Kidney (tissue), 13 donors: ENCODE measurements at regions not wholly inside any gene's neighbourhood (a gene's known extent, or its start where the extent isn't known, plus 50 kb on each side); places are given as distances from the start of the nearest gene placed in this dataset.

Experiments
- DNase-seq, 5 donors: peaks; one replicate each; pipeline ENCODE4 v3.0.0-alpha.2; 2013 to 2020
- FAIRE-seq: peaks from 2 replicates; lab custom pipeline; 2012; peaks lifted over from hg19 to GRCh38; lab: Jason Lieb, UNC
- H3K27ac ChIP-seq, 2 donors: one replicate each; pipeline ENCODE4 v1.7.0; 2013; ENCODE audit warnings: low read depth in 2 of 2, low read length in 2 of 2, inconsistent platforms in 1 of 2
- H3K27me3 ChIP-seq: one replicate; pipeline ENCODE4 v1.7.1; 2013; ENCODE audit warnings: low read length, inconsistent platforms; ENCODE audit not compliant: control insufficient read depth, insufficient read depth
- H3K36me3 ChIP-seq, 3 donors: one replicate each; pipeline versions ENCODE4 v1.7.0 to v1.7.1; 2013; ENCODE audit warnings: low read length in 3 of 3, control low read depth in 1 of 3, inconsistent platforms in 1 of 3; ENCODE audit not compliant: insufficient read depth in 3 of 3, control insufficient read depth in 2 of 3
- H3K4me1 ChIP-seq, 3 donors: one replicate each; pipeline versions ENCODE4 v1.7.0 to v1.7.1; 2013; ENCODE audit warnings: low read length in 3 of 3, inconsistent platforms in 1 of 3, low read depth in 1 of 3; ENCODE audit not compliant: control insufficient read depth in 2 of 3, insufficient read depth in 2 of 3
- H3K4me3 ChIP-seq, 3 donors: one replicate each; pipeline versions ENCODE4 v1.7.0 to v1.8.1; 2013; ENCODE audit warnings: low read length in 3 of 3, control low read depth in 1 of 3, inconsistent platforms in 1 of 3
- H3K9ac ChIP-seq, 3 donors: one replicate each; pipeline versions ENCODE4 v1.7.0 to v1.7.1; 2013; ENCODE audit warnings: low read length in 3 of 3, control low read depth in 1 of 3, inconsistent platforms in 1 of 3
- H3K9me3 ChIP-seq, 3 donors: one replicate each; pipeline versions ENCODE4 v1.7.0 to v1.7.1; 2013; ENCODE audit warnings: low read length in 3 of 3, control low read depth in 1 of 3, inconsistent platforms in 1 of 3; ENCODE audit not compliant: control insufficient read depth in 2 of 3, insufficient read depth in 1 of 3
- intact Hi-C: fragments of 100-400 bp; cut with DNase I; formaldehyde crosslinking; loops from one replicate; pipeline ENCODE4 v1.11.1; 2022
- TF ChIP-seq, protein P1 (sequence below): IDR thresholded peaks from 3 replicates; pipeline ENCODE4 v1.5.1; 2012; ENCODE audit warnings: mild to moderate bottlenecking, moderate library complexity, borderline replicate concordance; ENCODE audit not compliant: insufficient read depth; ENCODE audit errors: extremely low read depth
- donor health status: control.
- donor health status: control.
- donor health status: control.
- donor health status: control.
- donor health status: control.
- donor health status: DM: yes; HTN: yes; CAD: no.
- donor health status: Normal renal cell carcinoma (clear cell type).

DNA sequence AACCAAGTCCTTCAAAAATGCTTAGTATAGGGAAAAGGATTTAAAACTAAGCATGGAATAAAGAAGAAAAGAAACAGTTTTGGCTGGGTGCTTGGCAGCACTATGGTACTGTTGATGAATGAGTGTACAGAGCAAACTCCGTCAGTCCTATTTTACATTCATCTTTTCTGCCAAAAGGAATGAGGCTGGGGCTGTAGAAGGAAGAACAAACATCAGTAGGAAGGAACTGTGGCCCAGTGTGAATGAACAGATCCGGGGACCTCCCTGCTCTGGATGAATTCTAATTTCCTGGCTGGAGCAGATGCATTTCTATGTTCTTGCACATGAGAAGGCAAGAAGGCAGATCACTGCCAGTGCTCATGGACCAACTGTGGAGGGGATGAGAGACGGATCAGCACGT is 474.0 kb upstream of the MEIS1 start:
- no peaks in the 10 kb centered on the region for H3K4me1 ChIP-seq
- intact Hi-C loops: no loop called here
- FAIRE-seq: no peak
- H3K27ac ChIP-seq: no peak overlapping the region
- no peaks in the 10 kb centered on the region for H3K27me3 ChIP-seq
- no peaks in the 10 kb centered on the region for H3K36me3 ChIP-seq
- H3K9me3 ChIP-seq: no peaks in the 10 kb centered on the region
- TF ChIP-seq, protein P1, sequence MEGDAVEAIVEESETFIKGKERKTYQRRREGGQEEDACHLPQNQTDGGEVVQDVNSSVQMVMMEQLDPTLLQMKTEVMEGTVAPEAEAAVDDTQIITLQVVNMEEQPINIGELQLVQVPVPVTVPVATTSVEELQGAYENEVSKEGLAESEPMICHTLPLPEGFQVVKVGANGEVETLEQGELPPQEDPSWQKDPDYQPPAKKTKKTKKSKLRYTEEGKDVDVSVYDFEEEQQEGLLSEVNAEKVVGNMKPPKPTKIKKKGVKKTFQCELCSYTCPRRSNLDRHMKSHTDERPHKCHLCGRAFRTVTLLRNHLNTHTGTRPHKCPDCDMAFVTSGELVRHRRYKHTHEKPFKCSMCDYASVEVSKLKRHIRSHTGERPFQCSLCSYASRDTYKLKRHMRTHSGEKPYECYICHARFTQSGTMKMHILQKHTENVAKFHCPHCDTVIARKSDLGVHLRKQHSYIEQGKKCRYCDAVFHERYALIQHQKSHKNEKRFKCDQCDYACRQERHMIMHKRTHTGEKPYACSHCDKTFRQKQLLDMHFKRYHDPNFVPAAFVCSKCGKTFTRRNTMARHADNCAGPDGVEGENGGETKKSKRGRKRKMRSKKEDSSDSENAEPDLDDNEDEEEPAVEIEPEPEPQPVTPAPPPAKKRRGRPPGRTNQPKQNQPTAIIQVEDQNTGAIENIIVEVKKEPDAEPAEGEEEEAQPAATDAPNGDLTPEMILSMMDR: no peak
- no peak overlapping the region for H3K9ac ChIP-seq
- H3K4me3 ChIP-seq: no peak overlapping the region
- DNase-seq: no peak

DNA sequence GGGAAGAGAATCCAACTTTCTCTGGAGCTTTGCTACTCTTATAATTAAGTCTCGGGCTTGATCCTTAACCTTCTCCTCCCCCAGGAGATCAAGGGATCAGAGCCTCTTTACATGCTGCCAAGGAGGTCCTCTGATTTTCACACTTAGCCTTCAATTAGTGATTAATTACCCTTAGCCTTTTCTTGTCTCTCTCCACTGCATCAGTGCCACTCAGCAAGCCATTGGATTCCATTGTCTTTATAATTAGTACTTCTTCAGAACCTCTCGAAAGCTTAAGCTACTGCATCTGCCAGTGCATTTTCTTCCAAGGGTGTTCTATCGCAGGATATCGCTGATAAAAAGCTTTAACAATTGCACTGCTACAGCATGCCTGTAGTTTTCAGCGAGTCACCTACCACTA is 477.0 kb upstream of the MEIS1 start:
- Histone ChIP-seq H3K27ac (no peak overlapping the region), H3K9me3 (no peaks in the 10 kb centered on the region), H3K4me3 (no peak overlapping the region), H3K27me3 (no peaks in the 10 kb centered on the region), H3K9ac (no peak overlapping the region), H3K36me3 (no peaks in the 10 kb centered on the region), H3K4me1 (no peaks in the 10 kb centered on the region)
- TF ChIP-seq, protein P1: no peak
- DNase-seq (peak in 2 of 5 donors; percentile 6 to 8), FAIRE-seq (no peak)
- intact Hi-C loops: no loop called here

DNA sequence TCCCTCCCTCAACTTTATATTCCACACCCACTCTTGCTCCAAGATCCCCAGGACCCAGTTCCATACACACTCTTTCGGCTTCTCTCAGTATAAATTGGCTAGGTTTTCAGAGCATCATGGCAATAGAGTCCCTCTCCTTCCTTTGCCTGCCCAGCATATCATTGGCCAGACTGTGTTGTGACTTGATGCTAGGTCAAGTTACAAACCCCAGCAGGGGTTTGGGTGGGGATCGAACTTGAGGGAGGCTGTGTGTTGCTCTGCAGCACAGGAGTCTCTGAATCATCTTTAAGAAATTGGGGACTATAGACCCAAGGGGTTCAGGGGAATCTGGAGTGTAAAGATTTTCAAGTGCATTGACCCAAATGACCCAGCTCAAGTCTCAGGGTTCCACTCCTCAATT is 477.5 kb upstream of the MEIS1 start:
- Histone ChIP-seq H3K4me3 (no peak overlapping the region), H3K36me3 (no peaks in the 10 kb centered on the region), H3K9me3 (no peaks in the 10 kb centered on the region), H3K4me1 (no peaks in the 10 kb centered on the region), H3K27me3 (no peaks in the 10 kb centered on the region), H3K27ac (no peak overlapping the region), H3K9ac (no peak overlapping the region)
- FAIRE-seq (no peak), DNase-seq (no peak)
- intact Hi-C loops: no loop called here
- TF ChIP-seq, protein P1: no peak

DNA sequence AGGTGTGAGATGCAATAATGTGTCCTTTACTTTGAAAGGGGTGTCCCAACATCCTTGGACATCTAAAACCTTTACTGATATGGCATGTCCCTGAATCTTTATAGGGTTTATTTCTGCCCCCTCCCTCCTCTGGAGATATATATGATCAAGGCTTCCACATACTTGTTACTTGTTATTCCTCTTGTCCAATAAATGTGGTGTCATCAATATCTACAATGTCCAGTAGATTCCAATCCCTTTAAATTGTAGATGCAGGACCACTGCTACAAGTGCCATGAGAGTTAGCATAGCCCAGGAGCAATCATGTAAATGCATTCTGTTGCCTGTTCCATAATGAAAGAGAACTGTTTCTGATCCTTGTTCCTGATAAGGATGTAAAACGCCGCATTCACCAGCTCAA is 479.7 kb upstream of the MEIS1 start:
- DNase-seq (no peak), FAIRE-seq (no peak)
- intact Hi-C loops: no loop called here
- Histone ChIP-seq H3K9ac (no peak overlapping the region), H3K27ac (no peak overlapping the region), H3K27me3 (no peaks in the 10 kb centered on the region), H3K9me3 (no peaks in the 10 kb centered on the region), H3K36me3 (no peaks in the 10 kb centered on the region), H3K4me1 (no peaks in the 10 kb centered on the region), H3K4me3 (no peak overlapping the region)
- TF ChIP-seq, protein P1: no peak
